GM18951 (cell line): ENCODE measurements at regions not wholly inside any gene's neighbourhood (a gene's known extent, or its start where the extent isn't known, plus 50 kb on each side); places are given as distances from the start of the nearest gene placed in this dataset.

Source experiments
- POLR2A ChIP-seq: IDR thresholded peaks from 4 replicates; pipeline ENCODE4 v1.6.1; 2011; ENCODE audit warnings: mild to moderate bottlenecking; ENCODE audit not compliant: insufficient read length, insufficient read depth; ENCODE audit errors: extremely low read depth
- in situ Hi-C: fragments of 300-500 bp; cut with MboI; formaldehyde crosslinking; loops from one replicate; pipeline ENCODE4 v1.12.0; 2022; ENCODE audit warnings: low sequenced_read_pairs, mixed read lengths, inconsistent platforms; ENCODE audit not compliant: unreplicated experiment

GRCh38 chr20:39213476-39214145 lies 251.5 kb downstream of the DHX35 start:
- in situ Hi-C loops, result no loop called here
- no peak for TF ChIP-seq POLR2A

DNA sequence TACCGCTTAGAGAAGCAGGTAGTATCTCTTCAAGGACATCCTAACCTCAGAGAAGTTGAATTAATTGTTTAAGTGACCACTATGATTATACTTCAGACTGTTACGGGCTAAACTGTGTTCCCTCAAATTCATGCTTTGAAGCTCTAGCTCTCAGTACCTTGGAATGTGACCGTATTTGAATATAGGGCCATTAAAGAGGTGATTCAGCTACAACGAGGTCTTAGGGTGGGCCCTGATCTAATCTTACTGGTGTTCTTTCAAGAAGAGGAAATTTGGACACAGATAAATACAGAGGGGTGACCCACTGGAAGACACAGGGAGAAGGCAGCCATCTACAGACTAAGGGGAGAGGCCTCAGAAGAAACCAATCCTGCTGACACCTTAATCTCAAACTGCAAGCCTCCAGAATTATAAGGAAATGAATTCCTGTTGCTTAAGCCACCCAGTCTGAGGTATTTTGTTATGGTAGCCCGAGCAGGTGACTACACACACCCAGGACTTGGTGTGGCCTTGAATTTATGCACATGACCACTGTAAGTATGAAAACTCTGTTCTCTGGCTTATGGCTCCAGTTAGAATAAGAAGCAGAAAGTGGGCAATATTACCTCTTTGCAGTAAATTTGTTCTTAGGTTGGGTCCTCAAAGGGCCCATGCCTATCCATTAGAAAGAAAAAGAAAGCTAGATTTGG lies 249.1 kb downstream of the DHX35 start:
- TF ChIP-seq POLR2A, result no peak
- in situ Hi-C loops, result no loop called here

- no peak for TF ChIP-seq POLR2A
- in situ Hi-C loops, result no loop called here
Observed at GRCh38 chr20:39210341-39211036, 248.3 kb downstream of the DHX35 start.

GRCh38 chr20:39206899-39207564 lies 244.9 kb downstream of the DHX35 start:
- in situ Hi-C loops, result no loop called here
- no peak for TF ChIP-seq POLR2A

- in situ Hi-C loops, result no loop called here
- no peak for TF ChIP-seq POLR2A
Observed at GRCh38 chr20:39195582-39196021, 233.5 kb downstream of the DHX35 start.

- in situ Hi-C loops, result no loop called here
- no peak for TF ChIP-seq POLR2A
Observed at GRCh38 chr20:39190666-39191570, 228.8 kb downstream of the DHX35 start.

- in situ Hi-C loops, result no loop called here
- TF ChIP-seq POLR2A, result no peak
Observed at GRCh38 chr20:39188266-39188765, 226.2 kb downstream of the DHX35 start.

DNA sequence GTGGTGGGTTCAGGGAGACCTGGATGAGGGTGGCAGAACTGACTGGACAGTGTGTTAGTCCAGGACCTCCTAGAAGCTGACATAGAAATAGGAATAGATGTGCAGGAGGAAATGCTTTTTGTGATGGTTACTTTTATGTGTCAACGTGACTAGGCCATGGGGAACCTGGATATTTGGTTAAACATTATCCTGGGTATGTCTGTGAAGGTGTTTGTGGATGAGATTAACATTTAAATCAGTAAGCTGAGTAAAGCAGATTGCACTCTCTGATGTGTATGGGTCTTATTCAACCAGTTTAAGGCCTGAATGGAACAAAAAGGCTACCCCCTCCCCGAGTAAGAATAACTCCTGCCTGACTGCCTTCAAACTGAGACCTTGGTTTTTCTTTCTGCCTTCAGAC lies 219.3 kb downstream of the DHX35 start:
- in situ Hi-C loops, result no loop called here
- no peak for TF ChIP-seq POLR2A

GRCh38 chr20:39176457-39176856 lies 214.3 kb downstream of the DHX35 start:
- no peak for TF ChIP-seq POLR2A
- in situ Hi-C loops, result no loop called here

- no peak for TF ChIP-seq POLR2A
- in situ Hi-C loops, result no loop called here
Observed at GRCh38 chr20:39170896-39171463, 208.8 kb downstream of the DHX35 start.

DNA sequence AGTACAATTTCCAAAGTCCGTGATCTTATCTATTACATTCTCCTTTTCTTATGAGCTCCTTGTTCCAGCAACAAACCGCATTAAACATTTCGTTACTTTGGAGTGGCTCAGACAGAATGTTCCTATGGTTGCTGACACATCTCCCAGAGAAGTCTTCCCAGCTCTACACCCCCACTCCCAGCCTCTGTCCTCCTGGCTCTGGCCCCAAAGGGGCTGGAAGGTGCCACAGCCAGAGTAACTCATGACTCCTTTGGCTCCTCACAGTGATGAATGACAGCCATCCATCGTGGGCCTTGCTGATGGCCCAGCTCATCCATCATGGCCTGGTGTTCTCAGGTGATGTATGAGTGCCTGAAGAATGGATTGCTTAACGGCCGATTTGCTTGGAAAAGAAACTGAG lies 203.0 kb downstream of the DHX35 start:
- TF ChIP-seq POLR2A, result no peak
- in situ Hi-C loops, result no loop called here

DNA sequence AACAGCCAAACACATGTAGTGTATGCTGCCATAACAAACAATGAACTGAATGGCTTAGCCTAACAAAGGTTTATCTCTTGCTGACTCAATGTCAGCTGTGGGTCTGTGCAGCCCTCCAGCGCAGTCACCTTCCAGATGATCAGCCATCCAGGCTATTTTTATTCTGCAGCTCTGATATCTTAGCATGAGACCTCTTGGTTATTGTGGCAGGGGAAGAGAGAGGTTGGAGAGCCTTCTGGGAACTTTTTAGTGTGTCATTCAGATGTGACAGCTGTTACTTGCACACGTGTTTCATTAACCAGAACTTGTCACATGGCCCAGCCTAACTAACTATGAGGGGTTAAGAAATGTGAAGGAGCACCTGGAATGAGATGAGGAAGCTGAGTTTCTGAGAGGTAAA lies 202.5 kb downstream of the DHX35 start:
- in situ Hi-C loops, result no loop called here
- no peak for TF ChIP-seq POLR2A

DNA sequence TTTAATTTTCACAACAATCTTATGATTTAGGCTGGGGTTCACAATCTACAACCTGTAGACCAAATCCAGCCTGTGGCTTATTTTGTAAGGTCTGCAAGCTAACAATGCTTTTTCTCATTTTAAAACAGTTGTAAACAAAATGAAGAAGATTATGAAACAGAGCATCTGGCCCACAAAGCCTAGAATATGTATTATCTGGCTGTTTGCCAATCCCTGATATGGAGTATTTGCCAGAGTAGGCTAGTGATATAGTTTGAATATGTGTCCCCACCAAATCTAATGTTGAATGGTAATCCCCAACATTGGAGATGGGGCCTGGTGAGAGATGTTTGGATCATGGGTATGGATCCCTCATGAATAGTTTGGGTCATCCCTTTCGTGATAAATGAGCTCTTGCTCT lies 201.8 kb downstream of the DHX35 start:
- no peak for TF ChIP-seq POLR2A
- in situ Hi-C loops, result no loop called here
